COR-L47 (cell line): ENCODE measurements at regions not wholly inside any gene's neighbourhood (a gene's known extent, or its start where the extent isn't known, plus 50 kb on each side); places are given as distances from the start of the nearest gene placed in this dataset.
"Not testable (repeated sequence)": the region's sequence is repeated elsewhere in the genome, so short reads cannot be mapped to it uniquely, and the experiment has no call there.

Source experiments
- DNase-seq: peaks from one replicate; lab custom pipeline; 2025; lab: John Stamatoyannopoulos, UW

GRCh38 chr2:240375024-240375645, 60.3 kb upstream of the GPC1 start:
- DNase-seq: no peak

- no peak for DNase-seq
Observed at GRCh38 chr2:240376739-240377138, 58.7 kb upstream of the GPC1 start.

DNA sequence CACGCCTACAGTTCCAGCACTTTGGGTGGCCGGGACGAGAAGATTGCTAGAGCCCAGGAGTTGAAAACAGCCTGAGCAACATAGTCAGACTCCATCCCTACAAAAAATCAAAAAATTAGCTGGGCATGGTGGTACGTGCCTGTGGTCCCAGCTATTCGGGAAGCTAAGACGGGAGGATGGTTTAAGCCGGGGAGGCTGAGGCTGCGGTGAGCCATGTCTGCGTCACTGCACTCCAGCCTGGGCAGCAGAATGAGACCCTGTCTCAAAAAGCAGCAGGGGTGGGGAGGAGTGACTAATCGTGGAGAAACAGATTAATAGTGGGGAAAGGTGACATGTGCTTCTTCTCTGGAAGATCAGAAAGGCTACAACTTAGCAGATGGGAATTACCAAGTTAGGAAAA, 58.1 kb upstream of the GPC1 start:
- DNase-seq: no peak

GRCh38 chr2:240379089-240379636, 56.3 kb upstream of the GPC1 start:
- DNase-seq: no peak

GRCh38 chr2:240383099-240383758, 52.2 kb upstream of the GPC1 start:
- DNase-seq: no peak

- DNase-seq: no peak
Observed at GRCh38 chr2:240383871-240384700, 51.4 kb upstream of the GPC1 start.

GRCh38 chr2:240384711-240385450, 50.6 kb upstream of the GPC1 start:
- DNase-seq: no peak

DNA sequence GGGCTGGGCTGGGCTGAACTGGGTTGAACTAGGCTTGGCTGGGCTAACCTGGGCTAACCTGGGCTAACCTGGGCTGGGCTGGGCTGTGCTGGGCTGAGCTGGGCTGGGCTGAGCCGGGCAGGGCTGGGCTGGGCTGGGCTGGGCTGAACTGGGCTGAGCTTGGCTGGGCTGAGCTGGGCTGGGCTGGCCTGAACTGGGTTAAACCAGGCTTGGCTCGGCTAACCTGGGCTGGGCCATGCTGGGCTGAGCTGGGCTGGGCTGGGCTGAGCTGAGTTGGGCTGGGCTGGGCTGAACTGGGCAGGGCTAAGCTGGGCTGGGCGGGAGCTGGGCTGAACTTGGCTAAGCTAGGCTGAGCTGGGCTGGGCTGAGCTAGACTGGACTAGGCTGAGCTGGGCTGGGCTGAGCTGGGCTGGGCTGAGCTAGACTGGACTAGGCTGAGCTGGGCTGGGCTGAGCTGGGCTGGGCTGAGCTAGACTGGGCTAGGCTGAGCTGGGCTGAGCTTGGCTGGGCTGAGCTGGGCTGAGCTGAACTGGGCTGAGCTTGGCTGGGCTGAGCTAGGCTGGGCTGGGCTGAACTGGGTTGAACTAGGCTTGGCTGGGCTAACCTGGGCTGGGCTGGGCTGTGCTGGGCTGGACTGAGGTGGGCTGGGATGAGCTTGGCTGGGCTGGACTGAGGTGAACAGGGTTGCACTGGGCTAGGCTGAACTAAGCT, 49.9 kb upstream of the GPC1 start:
- not testable (repeated sequence) for DNase-seq
